ENCODE measurements at regions not wholly inside any gene's neighbourhood (a gene's known extent, or its start where the extent isn't known, plus 50 kb on each side); places are given as distances from the start of the nearest gene placed in this dataset.

DNA sequence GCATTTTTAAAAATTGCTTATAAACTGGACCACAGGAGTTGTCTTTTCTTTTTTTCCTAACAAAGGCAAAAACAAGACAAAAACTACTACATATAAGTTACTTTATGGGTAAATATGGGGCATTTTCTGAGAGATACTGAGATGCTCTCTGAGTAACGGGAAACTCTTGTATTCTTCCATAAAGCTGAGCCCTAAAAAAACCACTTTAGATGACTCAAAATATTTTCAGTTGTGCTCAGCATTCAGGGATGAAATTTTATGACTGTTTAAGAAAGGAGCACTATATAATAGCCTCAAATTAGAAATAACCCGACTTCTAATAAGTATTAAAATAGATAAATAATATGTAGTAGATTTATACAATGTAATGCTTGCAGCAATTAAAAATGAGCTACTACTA lies 644.5 kb downstream of the KCTD16 start:
- Histone ChIP-seq H3K9ac (ENCODE audit: low read depth, low read length) (no peak overlapping the region), H3K4me3 (ENCODE audit: low read length) (no peak overlapping the region), H3K9me3 (ENCODE audit: insufficient read depth, low read depth, low read length) (no peaks in the 10 kb centered on the region), H3K27ac (ENCODE audit: low read depth, low read length) (no peak overlapping the region), H3K4me1 (ENCODE audit: insufficient read depth, low read length) (no peaks in the 10 kb centered on the region), H3K27me3 (ENCODE audit: insufficient read depth, low read length) (no peaks in the 10 kb centered on the region), H3K36me3 (ENCODE audit: insufficient read depth, low read length) (no peaks in the 10 kb centered on the region)
- WGBS: 80% methylated on average over 1 of the region's 2 CpGs

DNA sequence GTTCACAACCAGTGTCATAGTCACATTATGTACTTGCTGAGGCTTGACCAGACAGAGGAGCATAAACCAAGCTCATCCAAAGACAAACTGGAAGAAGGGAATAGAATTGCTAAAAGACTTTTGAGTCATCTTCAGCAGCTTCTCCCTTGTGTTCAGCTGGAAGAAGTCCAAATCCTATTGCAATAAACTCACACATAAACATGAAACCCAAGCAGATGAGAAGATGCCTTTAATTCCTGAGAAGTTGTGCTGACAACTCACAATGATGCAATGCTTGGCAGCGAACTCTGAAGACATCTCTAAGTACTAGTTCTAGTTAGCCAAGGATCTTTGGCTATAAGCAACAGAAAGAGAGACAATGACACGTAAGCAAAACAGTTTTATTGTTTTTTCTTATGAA lies 642.1 kb downstream of the KCTD16 start:
- Histone ChIP-seq H3K9me3 (ENCODE audit: insufficient read depth, low read depth, low read length) (no peaks in the 10 kb centered on the region), H3K27me3 (ENCODE audit: insufficient read depth, low read length) (no peaks in the 10 kb centered on the region), H3K27ac (ENCODE audit: low read depth, low read length) (no peak overlapping the region), H3K36me3 (ENCODE audit: insufficient read depth, low read length) (no peaks in the 10 kb centered on the region), H3K4me3 (ENCODE audit: low read length) (no peak overlapping the region), H3K4me1 (ENCODE audit: insufficient read depth, low read length) (no peaks in the 10 kb centered on the region), H3K9ac (ENCODE audit: low read depth, low read length) (no peak overlapping the region)
- 100% methylated on average over 2 of the region's 2 CpGs for WGBS

DNA sequence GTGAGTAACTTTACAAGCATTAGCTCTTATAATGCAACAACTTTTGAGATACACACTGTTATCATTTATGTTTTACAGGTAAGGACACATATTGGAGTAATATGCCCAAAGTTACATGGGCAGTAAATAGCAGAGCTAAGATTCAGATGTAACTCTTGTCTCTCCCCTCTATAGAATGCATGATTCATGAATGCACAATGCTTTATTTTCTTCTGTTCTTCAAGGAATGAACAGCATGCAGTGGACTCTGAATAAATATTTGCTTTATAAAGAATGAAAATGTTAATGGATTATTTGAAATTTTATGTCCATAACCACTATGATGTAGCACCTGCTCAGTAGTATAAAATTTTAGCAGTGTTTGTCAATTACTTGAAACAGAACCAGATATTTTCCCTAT lies 629.5 kb downstream of the KCTD16 start:
- H3K4me3 ChIP-seq (ENCODE audit: low read length): no peak overlapping the region
- no peaks in the 10 kb centered on the region for H3K27me3 ChIP-seq (ENCODE audit: insufficient read depth, low read length)
- H3K36me3 ChIP-seq (ENCODE audit: insufficient read depth, low read length): no peaks in the 10 kb centered on the region
- H3K9ac ChIP-seq (ENCODE audit: low read depth, low read length): no peak overlapping the region
- H3K27ac ChIP-seq (ENCODE audit: low read depth, low read length): no peak overlapping the region
- H3K9me3 ChIP-seq (ENCODE audit: insufficient read depth, low read depth, low read length): no peaks in the 10 kb centered on the region
- H3K4me1 ChIP-seq (ENCODE audit: insufficient read depth, low read length): no peaks in the 10 kb centered on the region

DNA sequence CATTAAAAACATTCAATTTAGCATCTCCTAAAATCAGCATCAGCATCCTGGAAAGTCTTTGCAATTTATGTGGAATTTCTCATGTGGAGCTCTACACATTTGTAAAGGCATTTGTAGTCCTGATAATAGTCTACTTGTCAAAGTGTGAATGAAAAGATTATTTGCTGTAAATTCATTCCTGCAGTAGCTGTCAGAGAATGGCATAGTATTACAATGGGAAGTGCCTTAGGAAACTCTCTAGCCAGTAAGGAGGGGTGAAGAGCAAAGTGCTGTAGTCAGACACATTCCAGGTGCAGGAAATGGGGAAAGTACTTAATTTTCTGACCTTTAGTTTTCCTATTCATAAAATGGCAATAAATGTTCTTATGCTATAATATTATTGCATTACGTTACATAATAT lies 627.9 kb downstream of the KCTD16 start:
- Histone ChIP-seq H3K36me3 (ENCODE audit: insufficient read depth, low read length) (no peaks in the 10 kb centered on the region), H3K27ac (ENCODE audit: low read depth, low read length) (no peak overlapping the region), H3K27me3 (ENCODE audit: insufficient read depth, low read length) (no peaks in the 10 kb centered on the region), H3K9me3 (ENCODE audit: insufficient read depth, low read depth, low read length) (no peaks in the 10 kb centered on the region), H3K4me1 (ENCODE audit: insufficient read depth, low read length) (peaks cover 4% of the 10 kb centered on the region; the same call in 1 of the 2 replicates), H3K9ac (ENCODE audit: low read depth, low read length) (no peak overlapping the region), H3K4me3 (ENCODE audit: low read length) (no peak overlapping the region)
- 92% methylated on average over 1 of the region's 1 CpG for WGBS

DNA sequence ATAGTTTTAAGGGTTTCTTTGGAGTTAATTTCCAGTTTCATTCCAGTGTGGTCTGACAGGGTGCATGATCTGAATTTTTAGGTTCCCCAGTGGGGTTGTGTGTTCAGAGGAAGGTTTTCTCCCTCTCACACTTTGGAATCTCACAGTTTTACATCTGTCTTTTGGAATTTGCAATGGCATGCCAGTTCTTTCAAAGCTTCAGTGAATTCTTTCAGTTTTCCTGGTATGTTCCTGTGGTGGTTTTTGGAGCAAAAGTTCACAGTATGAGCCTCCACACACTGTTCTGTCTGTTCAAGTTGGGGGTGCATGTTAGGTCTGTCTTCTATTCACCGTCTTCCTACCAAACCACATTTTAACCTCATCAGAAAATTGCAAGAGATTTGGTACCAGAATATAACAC lies 624.2 kb downstream of the KCTD16 start:
- H3K4me1 ChIP-seq (ENCODE audit: insufficient read depth, low read length): peaks cover 4% of the 10 kb centered on the region; the same call in 1 of the 2 replicates
- H3K36me3 ChIP-seq (ENCODE audit: insufficient read depth, low read length): no peaks in the 10 kb centered on the region
- 88% methylated on average over 1 of the region's 1 CpG for WGBS
- no peak overlapping the region for H3K4me3 ChIP-seq (ENCODE audit: low read length)
- H3K27ac ChIP-seq (ENCODE audit: low read depth, low read length): no peak overlapping the region
- no peaks in the 10 kb centered on the region for H3K9me3 ChIP-seq (ENCODE audit: insufficient read depth, low read depth, low read length)
- H3K27me3 ChIP-seq (ENCODE audit: insufficient read depth, low read length): no peaks in the 10 kb centered on the region
- H3K9ac ChIP-seq (ENCODE audit: low read depth, low read length): no peak overlapping the region

DNA sequence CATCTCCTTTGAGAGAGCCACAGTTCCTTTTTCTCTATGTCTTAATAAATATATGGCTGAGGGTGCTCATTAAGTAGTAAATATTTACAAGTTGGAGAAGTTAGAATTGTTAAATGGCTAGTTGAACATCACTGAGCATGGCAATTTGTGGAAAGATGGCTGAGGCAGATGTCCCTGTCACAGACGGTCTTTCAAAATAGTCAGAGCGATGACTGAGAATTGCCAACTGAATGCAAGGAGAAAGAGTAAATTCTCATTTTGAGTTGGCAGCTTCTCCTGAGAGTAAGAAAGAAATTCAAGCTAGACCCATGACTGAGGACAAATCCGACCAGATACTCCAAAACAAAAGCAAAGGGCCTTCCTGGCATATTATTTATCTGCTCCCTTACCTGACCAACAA lies 617.9 kb downstream of the KCTD16 start:
- H3K36me3 ChIP-seq (ENCODE audit: insufficient read depth, low read length): no peaks in the 10 kb centered on the region
- WGBS: 89% methylated on average over 3 of the region's 3 CpGs
- H3K9ac ChIP-seq (ENCODE audit: low read depth, low read length): no peak overlapping the region

DNA sequence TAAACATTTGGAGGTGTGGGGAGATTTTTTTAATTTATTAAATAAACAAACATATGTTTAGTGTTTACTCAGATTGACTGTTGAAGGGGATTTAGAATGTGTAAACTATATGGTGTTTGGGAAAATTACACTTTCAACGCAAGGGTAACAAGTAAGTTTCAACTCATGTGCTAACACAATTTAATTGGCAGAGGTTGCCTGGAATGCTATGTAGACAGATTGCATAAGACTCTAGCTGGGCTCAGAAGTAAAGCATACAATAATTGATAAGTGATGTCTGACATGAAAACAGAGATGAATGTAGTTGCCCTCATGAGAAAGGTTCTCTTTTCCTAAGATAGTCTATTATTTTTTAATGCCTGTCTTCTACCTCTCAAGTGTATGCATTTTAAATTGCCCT lies 617.4 kb downstream of the KCTD16 start:
- WGBS: 100% methylated on average over 1 of the region's 1 CpG
- Histone ChIP-seq H3K4me3 (ENCODE audit: low read length) (no peak overlapping the region), H3K27ac (ENCODE audit: low read depth, low read length) (no peak overlapping the region), H3K9me3 (ENCODE audit: insufficient read depth, low read depth, low read length) (no peaks in the 10 kb centered on the region), H3K36me3 (ENCODE audit: insufficient read depth, low read length) (no peaks in the 10 kb centered on the region), H3K9ac (ENCODE audit: low read depth, low read length) (no peak overlapping the region), H3K4me1 (ENCODE audit: insufficient read depth, low read length) (no peaks in the 10 kb centered on the region), H3K27me3 (ENCODE audit: insufficient read depth, low read length) (no peaks in the 10 kb centered on the region)

More for the DNA sequence above, 617.9 kb downstream of the KCTD16 start:
- Histone ChIP-seq H3K27me3 (ENCODE audit: insufficient read depth, low read length) (no peaks in the 10 kb centered on the region), H3K4me1 (ENCODE audit: insufficient read depth, low read length) (no peaks in the 10 kb centered on the region), H3K4me3 (ENCODE audit: low read length) (no peak overlapping the region), H3K27ac (ENCODE audit: low read depth, low read length) (no peak overlapping the region), H3K9me3 (ENCODE audit: insufficient read depth, low read depth, low read length) (no peaks in the 10 kb centered on the region)

DNA sequence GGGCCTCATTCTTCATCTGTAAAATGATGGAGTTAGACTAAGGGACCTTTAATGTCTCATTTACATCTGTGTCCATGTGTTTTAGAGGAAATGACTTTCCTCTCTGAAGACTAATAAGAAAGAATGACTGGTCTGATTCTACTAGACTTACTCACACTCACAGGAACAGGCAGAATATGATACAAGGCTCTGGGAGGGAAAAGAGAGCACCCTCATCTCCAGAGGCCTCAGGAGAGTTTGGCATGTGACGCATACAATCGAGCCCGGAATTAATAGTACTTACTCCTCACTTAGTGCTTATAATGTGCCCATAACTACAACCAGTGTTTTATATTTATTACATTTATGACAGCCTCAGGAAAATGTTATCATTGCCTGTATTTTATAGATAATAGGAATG lies 608.7 kb downstream of the KCTD16 start:
- Histone ChIP-seq H3K36me3 (ENCODE audit: insufficient read depth, low read length) (no peaks in the 10 kb centered on the region), H3K9me3 (ENCODE audit: insufficient read depth, low read depth, low read length) (no peaks in the 10 kb centered on the region), H3K27me3 (ENCODE audit: insufficient read depth, low read length) (no peaks in the 10 kb centered on the region), H3K4me3 (ENCODE audit: low read length) (no peak overlapping the region), H3K9ac (ENCODE audit: low read depth, low read length) (no peak overlapping the region), H3K27ac (ENCODE audit: low read depth, low read length) (no peak overlapping the region), H3K4me1 (ENCODE audit: insufficient read depth, low read length) (no peaks in the 10 kb centered on the region)
- whole genome bisulfite sequencing: no CpG with 5 or more reads among the region's 3 CpGs

DNA sequence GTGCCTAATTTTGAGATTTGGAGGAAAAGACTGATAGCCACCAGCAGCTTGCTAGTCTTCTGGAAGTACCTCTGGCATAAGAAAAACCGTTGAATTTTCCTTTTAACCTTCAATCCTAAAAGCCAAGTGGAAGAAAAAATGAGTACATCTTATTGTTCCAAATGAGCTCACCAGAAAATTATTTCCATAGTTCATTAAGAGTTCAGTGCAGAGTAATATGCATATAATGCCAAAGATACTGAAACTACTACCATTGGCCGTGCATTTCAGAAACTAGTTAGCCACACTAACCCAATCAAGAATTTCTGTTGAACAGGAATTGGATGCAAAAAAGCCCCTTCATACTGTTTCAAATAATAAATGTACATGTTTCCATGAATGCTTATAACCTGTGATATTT lies 607.9 kb downstream of the KCTD16 start:
- Histone ChIP-seq H3K4me3 (ENCODE audit: low read length) (no peak overlapping the region), H3K27me3 (ENCODE audit: insufficient read depth, low read length) (no peaks in the 10 kb centered on the region), H3K9me3 (ENCODE audit: insufficient read depth, low read depth, low read length) (no peaks in the 10 kb centered on the region), H3K9ac (ENCODE audit: low read depth, low read length) (no peak overlapping the region), H3K27ac (ENCODE audit: low read depth, low read length) (no peak overlapping the region), H3K36me3 (ENCODE audit: insufficient read depth, low read length) (no peaks in the 10 kb centered on the region), H3K4me1 (ENCODE audit: insufficient read depth, low read length) (no peaks in the 10 kb centered on the region)
- WGBS: 100% methylated on average over 2 of the region's 2 CpGs

DNA sequence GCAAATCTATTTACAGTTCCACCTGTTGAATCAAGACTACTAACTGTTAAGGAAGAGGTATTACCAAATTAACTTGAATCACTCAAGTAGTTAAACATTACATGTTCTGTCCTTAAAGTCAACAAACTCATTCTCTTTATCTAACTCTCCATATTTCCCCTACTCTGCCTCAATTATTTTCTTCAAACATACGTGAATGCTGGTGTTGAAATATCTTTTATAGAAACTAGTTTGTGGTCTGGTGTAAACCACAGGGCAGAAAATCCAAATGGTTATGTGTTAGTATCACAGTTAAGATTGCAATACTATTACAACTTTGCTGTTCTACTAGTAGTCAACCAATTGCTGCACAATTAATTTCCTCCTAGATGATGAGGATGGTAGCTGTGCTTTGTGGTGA lies 603.5 kb downstream of the KCTD16 start:
- no peak overlapping the region for H3K9ac ChIP-seq (ENCODE audit: low read depth, low read length)

DNA sequence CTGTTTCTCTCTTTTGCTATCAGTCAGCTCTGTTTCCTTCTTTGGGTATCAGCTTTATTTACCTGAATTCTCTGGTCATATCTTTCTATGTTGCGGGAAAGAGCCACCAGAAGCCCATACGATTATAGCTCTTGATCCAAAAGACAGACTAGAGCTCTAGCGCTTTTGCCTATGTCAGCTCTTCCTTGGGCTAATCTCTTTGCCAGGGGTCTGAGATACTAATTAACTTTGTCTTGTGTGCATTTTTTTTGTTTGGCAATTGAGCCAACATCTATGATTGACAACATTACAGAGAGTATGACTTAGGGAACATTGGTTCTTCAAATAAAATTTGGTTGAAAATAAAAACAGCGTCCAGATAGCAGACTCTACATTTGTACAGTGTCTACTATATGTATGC lies 603.0 kb downstream of the KCTD16 start:
- 67% methylated on average over 3 of the region's 4 CpGs for WGBS
- Histone ChIP-seq H3K4me1 (ENCODE audit: insufficient read depth, low read length) (no peaks in the 10 kb centered on the region), H3K27ac (ENCODE audit: low read depth, low read length) (no peak overlapping the region), H3K4me3 (ENCODE audit: low read length) (no peak overlapping the region), H3K9ac (ENCODE audit: low read depth, low read length) (no peak overlapping the region), H3K27me3 (ENCODE audit: insufficient read depth, low read length) (no peaks in the 10 kb centered on the region), H3K36me3 (ENCODE audit: insufficient read depth, low read length) (no peaks in the 10 kb centered on the region), H3K9me3 (ENCODE audit: insufficient read depth, low read depth, low read length) (no peaks in the 10 kb centered on the region)

More for the DNA sequence above, 603.5 kb downstream of the KCTD16 start:
- no peaks in the 10 kb centered on the region for H3K27me3 ChIP-seq (ENCODE audit: insufficient read depth, low read length)
- WGBS: no CpG with 5 or more reads among the region's 1 CpG
- no peaks in the 10 kb centered on the region for H3K36me3 ChIP-seq (ENCODE audit: insufficient read depth, low read length)
- H3K9me3 ChIP-seq (ENCODE audit: insufficient read depth, low read depth, low read length): no peaks in the 10 kb centered on the region
- no peak overlapping the region for H3K27ac ChIP-seq (ENCODE audit: low read depth, low read length)
- no peak overlapping the region for H3K4me3 ChIP-seq (ENCODE audit: low read length)
- H3K4me1 ChIP-seq (ENCODE audit: insufficient read depth, low read length): no peaks in the 10 kb centered on the region

DNA sequence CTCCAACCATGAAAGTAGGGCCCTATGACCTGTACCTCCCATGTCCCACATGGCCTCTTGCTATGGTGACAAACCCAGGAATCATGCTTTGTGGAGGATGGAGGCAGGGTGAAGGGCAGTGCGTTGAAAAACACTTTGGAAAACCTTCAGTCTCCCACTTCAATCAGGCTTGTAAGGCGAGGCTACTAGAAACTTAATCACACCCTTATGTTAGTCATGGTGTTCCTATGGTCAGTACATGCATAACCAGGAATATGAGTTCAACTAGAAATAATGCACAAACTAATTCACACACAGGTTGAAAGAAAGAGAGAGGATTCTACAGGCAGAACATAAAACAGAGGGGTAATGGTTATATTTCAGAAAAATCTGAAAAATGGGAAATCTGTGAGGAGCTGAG lies 601.1 kb downstream of the KCTD16 start:
- no peaks in the 10 kb centered on the region for H3K36me3 ChIP-seq (ENCODE audit: insufficient read depth, low read length)
- WGBS: 82% methylated on average over 2 of the region's 2 CpGs
- no peaks in the 10 kb centered on the region for H3K27me3 ChIP-seq (ENCODE audit: insufficient read depth, low read length)
- H3K27ac ChIP-seq (ENCODE audit: low read depth, low read length): no peak overlapping the region
- no peak overlapping the region for H3K9ac ChIP-seq (ENCODE audit: low read depth, low read length)
- H3K4me1 ChIP-seq (ENCODE audit: insufficient read depth, low read length): no peaks in the 10 kb centered on the region
- no peak overlapping the region for H3K4me3 ChIP-seq (ENCODE audit: low read length)
- no peaks in the 10 kb centered on the region for H3K9me3 ChIP-seq (ENCODE audit: insufficient read depth, low read depth, low read length)

Measured in HUES64 (cell line).